Retinal pigment epithelial cell (primary cell): ENCODE measurements at regions not wholly inside any gene's neighbourhood (a gene's known extent, or its start where the extent isn't known, plus 50 kb on each side); places are given as distances from the start of the nearest gene placed in this dataset.

Source experiments
- DNase-seq: peaks from one replicate; pipeline ENCODE4 v3.0.0-alpha.2; 2010; ENCODE audit warnings: low read depth
- H3K4me3 ChIP-seq: 2 replicates; pipeline ENCODE4 v1.5.1; 2011; ENCODE audit warnings: mild to moderate bottlenecking, low read length, control low read depth, moderate library complexity
- TF ChIP-seq, protein P1 (sequence below): conservative IDR thresholded peaks from 2 replicates; pipeline ENCODE4 v1.5.1; 2011; ENCODE audit warnings: low read depth, low read length, control low read depth, inconsistent platforms

GRCh38 chr7:47633134-47633533, 51.2 kb upstream of the TNS3 start:
- no peak for DNase-seq
- no peak overlapping the region for H3K4me3 ChIP-seq
- TF ChIP-seq, protein P1, sequence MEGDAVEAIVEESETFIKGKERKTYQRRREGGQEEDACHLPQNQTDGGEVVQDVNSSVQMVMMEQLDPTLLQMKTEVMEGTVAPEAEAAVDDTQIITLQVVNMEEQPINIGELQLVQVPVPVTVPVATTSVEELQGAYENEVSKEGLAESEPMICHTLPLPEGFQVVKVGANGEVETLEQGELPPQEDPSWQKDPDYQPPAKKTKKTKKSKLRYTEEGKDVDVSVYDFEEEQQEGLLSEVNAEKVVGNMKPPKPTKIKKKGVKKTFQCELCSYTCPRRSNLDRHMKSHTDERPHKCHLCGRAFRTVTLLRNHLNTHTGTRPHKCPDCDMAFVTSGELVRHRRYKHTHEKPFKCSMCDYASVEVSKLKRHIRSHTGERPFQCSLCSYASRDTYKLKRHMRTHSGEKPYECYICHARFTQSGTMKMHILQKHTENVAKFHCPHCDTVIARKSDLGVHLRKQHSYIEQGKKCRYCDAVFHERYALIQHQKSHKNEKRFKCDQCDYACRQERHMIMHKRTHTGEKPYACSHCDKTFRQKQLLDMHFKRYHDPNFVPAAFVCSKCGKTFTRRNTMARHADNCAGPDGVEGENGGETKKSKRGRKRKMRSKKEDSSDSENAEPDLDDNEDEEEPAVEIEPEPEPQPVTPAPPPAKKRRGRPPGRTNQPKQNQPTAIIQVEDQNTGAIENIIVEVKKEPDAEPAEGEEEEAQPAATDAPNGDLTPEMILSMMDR: no peak
